ENCODE measurements at regions not wholly inside any gene's neighbourhood (a gene's known extent, or its start where the extent isn't known, plus 50 kb on each side); places are given as distances from the start of the nearest gene placed in this dataset.
"Not testable (repeated sequence)": the region's sequence is repeated elsewhere in the genome, so short reads cannot be mapped to it uniquely, and the experiment has no call there.

- no peak for DNase-seq
Measured at GRCh38 chr10:6979371-6979770, 399.3 kb upstream of the PRKCQ start.

GRCh38 chr10:6978187-6978627 lies 398.1 kb upstream of the PRKCQ start:
- no peak for DNase-seq

- no peak for DNase-seq
Measured at GRCh38 chr10:6977398-6978186, 397.5 kb upstream of the PRKCQ start.

- no peak for DNase-seq
Measured at GRCh38 chr10:6973899-6974298, 393.8 kb upstream of the PRKCQ start.

- no peak for DNase-seq
Measured at GRCh38 chr10:6972226-6972625, 392.1 kb upstream of the PRKCQ start.

- DNase-seq, result no peak
Measured at GRCh38 chr10:6969659-6970058, 389.6 kb upstream of the PRKCQ start.

- no peak for DNase-seq
Measured at GRCh38 chr10:6964543-6964942, 384.5 kb upstream of the PRKCQ start.

- DNase-seq, result no peak
Measured at GRCh38 chr10:6962576-6962975, 382.5 kb upstream of the PRKCQ start.

- DNase-seq, result no peak
Measured at GRCh38 chr10:6958711-6959110, 378.6 kb upstream of the PRKCQ start.

- peak; percentile 35 to 49 (median 40) for DNase-seq
Measured at GRCh38 chr10:6958254-6958653, 378.2 kb upstream of the PRKCQ start.

GRCh38 chr10:6957851-6958250 lies 377.8 kb upstream of the PRKCQ start:
- no peak for DNase-seq

GRCh38 chr10:6956562-6956961 lies 376.5 kb upstream of the PRKCQ start:
- DNase-seq, result no peak

GRCh38 chr10:6953271-6953801 lies 373.3 kb upstream of the PRKCQ start:
- no peak for DNase-seq

GRCh38 chr10:6951732-6952131 lies 371.7 kb upstream of the PRKCQ start:
- no peak for DNase-seq

GRCh38 chr10:6950133-6950532 lies 370.1 kb upstream of the PRKCQ start:
- no peak for DNase-seq

GRCh38 chr10:6944436-6944835 lies 364.4 kb upstream of the PRKCQ start:
- DNase-seq, result no peak

GRCh38 chr10:6938384-6938783 lies 358.3 kb upstream of the PRKCQ start:
- DNase-seq, result no peak

- DNase-seq, result no peak
Measured at GRCh38 chr10:6936931-6937330, 356.9 kb upstream of the PRKCQ start.

- peak; percentile 47 to 63 (median 59) for DNase-seq
Measured at GRCh38 chr10:6929148-6929830, 349.2 kb upstream of the PRKCQ start.

- peak; percentile 31 to 35 (median 33) for DNase-seq
Measured at GRCh38 chr10:6928586-6928985, 348.5 kb upstream of the PRKCQ start.

- peak; percentile 51 to 55 (median 52) for DNase-seq
Measured at GRCh38 chr10:6926971-6927370, 346.9 kb upstream of the PRKCQ start.

- no peak for DNase-seq
Measured at GRCh38 chr10:6925146-6925545, 345.1 kb upstream of the PRKCQ start.

- peak in 2 of 3 donors; percentile 31 to 39 for DNase-seq
Measured at GRCh38 chr10:6924166-6924565, 344.1 kb upstream of the PRKCQ start.

GRCh38 chr10:6921026-6921425 lies 340.9 kb upstream of the PRKCQ start:
- DNase-seq, result not testable (repeated sequence)
